ENCODE measurements at regions not wholly inside any gene's neighbourhood (a gene's known extent, or its start where the extent isn't known, plus 50 kb on each side); places are given as distances from the start of the nearest gene placed in this dataset.

GRCh38 chr4:81946996-81947395 is 426.8 kb downstream of the HNRNPD start:
- no peak for DNase-seq (ENCODE audit: low spot score)

GRCh38 chr4:81930506-81931238 is 443.1 kb downstream of the HNRNPD start:
- no peak for DNase-seq (ENCODE audit: low spot score)

- no peak for DNase-seq (ENCODE audit: low spot score)
Observed at GRCh38 chr4:81923140-81923539, 450.7 kb downstream of the HNRNPD start.

GRCh38 chr4:81922313-81922712 is 450.6 kb upstream of the RASGEF1B start:
- DNase-seq (ENCODE audit: low spot score): no peak

GRCh38 chr4:81921751-81922159 is 450.0 kb upstream of the RASGEF1B start:
- no peak for DNase-seq (ENCODE audit: low spot score)

GRCh38 chr4:81919810-81920209 is 448.1 kb upstream of the RASGEF1B start:
- no peak for DNase-seq (ENCODE audit: low spot score)

GRCh38 chr4:81919223-81919622 is 447.5 kb upstream of the RASGEF1B start:
- no peak for DNase-seq (ENCODE audit: low spot score)

- DNase-seq (ENCODE audit: low spot score): no peak
Observed at GRCh38 chr4:81915430-81915829, 443.7 kb upstream of the RASGEF1B start.

- no peak for DNase-seq (ENCODE audit: low spot score)
Observed at GRCh38 chr4:81914623-81915022, 442.9 kb upstream of the RASGEF1B start.

GRCh38 chr4:81913427-81913879 is 441.7 kb upstream of the RASGEF1B start:
- peak; percentile 42 for DNase-seq (ENCODE audit: low spot score)

- no peak for DNase-seq (ENCODE audit: low spot score)
Observed at GRCh38 chr4:81912376-81913030, 440.8 kb upstream of the RASGEF1B start.

GRCh38 chr4:81906905-81907304 is 435.2 kb upstream of the RASGEF1B start:
- DNase-seq (ENCODE audit: low spot score): no peak

- no peak for DNase-seq (ENCODE audit: low spot score)
Observed at GRCh38 chr4:81905971-81906370, 434.3 kb upstream of the RASGEF1B start.

GRCh38 chr4:81904121-81904520 is 432.4 kb upstream of the RASGEF1B start:
- DNase-seq (ENCODE audit: low spot score): no peak

- DNase-seq (ENCODE audit: low spot score): no peak
Observed at GRCh38 chr4:81903212-81903611, 431.5 kb upstream of the RASGEF1B start.

GRCh38 chr4:81898862-81899504 is 427.3 kb upstream of the RASGEF1B start:
- peak; percentile 30 for DNase-seq (ENCODE audit: low spot score)

GRCh38 chr4:81896936-81897335 is 425.2 kb upstream of the RASGEF1B start:
- DNase-seq (ENCODE audit: low spot score): no peak

- DNase-seq (ENCODE audit: low spot score): no peak
Observed at GRCh38 chr4:81891005-81891996, 419.6 kb upstream of the RASGEF1B start.

- DNase-seq (ENCODE audit: low spot score): no peak
Observed at GRCh38 chr4:81884986-81885385, 413.3 kb upstream of the RASGEF1B start.

- DNase-seq (ENCODE audit: low spot score): no peak
Observed at GRCh38 chr4:81883530-81884450, 412.1 kb upstream of the RASGEF1B start.

- DNase-seq (ENCODE audit: low spot score): no peak
Observed at GRCh38 chr4:81883004-81883403, 411.3 kb upstream of the RASGEF1B start.

Data from pons (tissue), 1 donor.